ENCODE measurements at regions not wholly inside any gene's neighbourhood (a gene's known extent, or its start where the extent isn't known, plus 50 kb on each side); places are given as distances from the start of the nearest gene placed in this dataset.

GRCh38 chr11:120054016-120054752 is 83.7 kb downstream of the TRIM29 start:
- TF ChIP-seq MXI1 (conservative IDR thresholded peaks at IDR 0.05; ENCODE audit: poor library complexity, severe bottlenecking) (no peak), CTCF (IDR thresholded peaks at IDR 0.05; ENCODE audit: poor library complexity, severe bottlenecking) (no peak), EZH2 (IDR thresholded peaks at IDR 0.05; ENCODE audit: borderline replicate concordance, insufficient read depth, low read length, poor library complexity, severe bottlenecking) (no peak), EP300 (conservative IDR thresholded peaks at IDR 0.05; ENCODE audit: poor library complexity, severe bottlenecking) (no peak), POLR2AphosphoS5 (IDR thresholded peaks at IDR 0.05) (no peak), RAD21 (conservative IDR thresholded peaks at IDR 0.05) (no peak), TAF1 (IDR thresholded peaks at IDR 0.05; ENCODE audit: low read depth) (no peak), SMC3 (conservative IDR thresholded peaks at IDR 0.05; ENCODE audit: poor library complexity) (no peak)
